Endothelial cell of umbilical vein (primary cell): ENCODE measurements at regions not wholly inside any gene's neighbourhood (a gene's known extent, or its start where the extent isn't known, plus 50 kb on each side); places are given as distances from the start of the nearest gene placed in this dataset.
A peak's percentile ranks its signal among the peaks of the same experiment; 100 is the strongest.

Source experiments
- BruUV-seq: library from RNA; stranded (reverse); fragments of 400-500 nt; replicated peaks from 2 replicates; lab custom pipeline; 2021; lab: Mats Ljungman, UMichigan
- CTCF ChIA-PET: fragments of 300-600, 350-600 bp; sonication (Branson Sonifier 250); formaldehyde crosslinking; loops from one replicate; lab custom pipeline; 2021; ENCODE audit warnings: antibody characterized with exemption, inconsistent platforms; lab: Charles Lee
- POLR2A ChIA-PET: fragments of 300-600, 350-600 bp; sonication (Branson Sonifier 250); formaldehyde crosslinking; loops from one replicate; lab custom pipeline; 2021; ENCODE audit warnings: antibody characterized with exemption, inconsistent platforms; lab: Charles Lee
- DNase-seq: peaks from one replicate; pipeline ENCODE4 v3.0.0-alpha.2; 2011; ENCODE audit warnings: low read depth, low spot score
- FAIRE-seq: peaks from 2 replicates; lab custom pipeline; 2011; peaks lifted over from hg19 to GRCh38; lab: Jason Lieb, UNC
- H2AFZ ChIP-seq: 2 replicates; pipeline ENCODE4 v1.6.0; 2012; ENCODE audit warnings: low read depth, low read length, control low read depth, inconsistent platforms
- H3K27ac ChIP-seq: 2 replicates; pipeline ENCODE4 v1.5.1; 2011; ENCODE audit warnings: low read depth, mild to moderate bottlenecking, control low read depth, low read length, moderate library complexity; ENCODE audit not compliant: insufficient read depth
- H3K27me3 ChIP-seq, 2 experiments: 2 replicates each; pipeline versions ENCODE4 v1.6.0 to v1.6.1; 2011; ENCODE audit warnings: low read length in 2 of 2, mixed read lengths in 1 of 2; ENCODE audit not compliant: control insufficient read depth in 2 of 2, insufficient read depth in 2 of 2
- H3K36me3 ChIP-seq, 2 experiments: 2 replicates in 1 of 2; 3 replicates in 1 of 2; pipeline ENCODE4 v1.5.1; 2011; ENCODE audit warnings: low read length in 2 of 2, mild to moderate bottlenecking in 1 of 2, moderate library complexity in 1 of 2; ENCODE audit not compliant: control insufficient read depth in 2 of 2, insufficient read depth in 2 of 2; ENCODE audit errors: extremely low read depth in 1 of 2
- H3K4me1 ChIP-seq: 3 replicates; pipeline ENCODE4 v1.5.1; 2011; ENCODE audit warnings: mild to moderate bottlenecking, low read length; ENCODE audit not compliant: control insufficient read depth, insufficient read depth; ENCODE audit errors: extremely low read depth
- H3K4me2 ChIP-seq: 2 replicates; pipeline ENCODE4 v1.6.1; 2011; ENCODE audit warnings: low read length, control low read depth, mixed read lengths; ENCODE audit not compliant: insufficient read depth
- H3K4me3 ChIP-seq, 3 experiments: fragments of 200-600 bp in 1 of 3; sonication (generic), shearing (Covaris generic) in 1 of 3; replicated peaks in 1 of 3; 2 replicates each; pipeline ENCODE4 v1.5.1; 2011 to 2016; ENCODE audit warnings: control low read depth in 3 of 3, low read length in 3 of 3, mild to moderate bottlenecking in 2 of 3, inconsistent platforms in 1 of 3, low read depth in 1 of 3, moderate library complexity in 1 of 3; ENCODE audit not compliant: insufficient read depth in 1 of 3
- H3K79me2 ChIP-seq: 2 replicates; pipeline ENCODE4 v1.6.0; 2012; ENCODE audit warnings: low read length, inconsistent platforms; ENCODE audit not compliant: control insufficient read depth, insufficient read depth
- H3K9ac ChIP-seq: replicated peaks from 2 replicates; pipeline ENCODE3; 2011; ENCODE audit warnings: low read length, control low read depth; ENCODE audit not compliant: insufficient read depth; ENCODE audit errors: extremely low read depth
- H3K9me1 ChIP-seq: replicated peaks from 3 replicates; pipeline ENCODE4 v1.6.0; 2011; ENCODE audit warnings: mild to moderate bottlenecking, low read length; ENCODE audit not compliant: control insufficient read depth, insufficient read depth; ENCODE audit errors: extremely low read depth
- H3K9me3 ChIP-seq: replicated peaks from 2 replicates; pipeline ENCODE4 v1.5.1; 2012; ENCODE audit warnings: low read length, inconsistent platforms; ENCODE audit not compliant: control insufficient read depth, insufficient read depth
- H4K20me1 ChIP-seq: replicated peaks from 2 replicates; pipeline ENCODE3; 2011; ENCODE audit warnings: mild to moderate bottlenecking, low read length; ENCODE audit not compliant: control insufficient read depth, insufficient read depth; ENCODE audit errors: extremely low read depth
- CTCF ChIP-seq, 2 donors: IDR thresholded peaks; 1 replicate in 1 of 2; 2 replicates in 1 of 2; pipeline ENCODE4 v1.5.1; 2011; ENCODE audit warnings: low read length in 2 of 2, mild to moderate bottlenecking in 2 of 2, moderate library complexity in 2 of 2, control low read depth in 1 of 2, inconsistent platforms in 1 of 2, low read depth in 1 of 2; ENCODE audit not compliant: insufficient read depth in 1 of 2; ENCODE audit errors: extremely low read depth in 1 of 2
- FOS ChIP-seq: IDR thresholded peaks from 2 replicates; pipeline ENCODE4 v1.6.1; 2011; ENCODE audit warnings: mild to moderate bottlenecking, low read length, moderate library complexity, borderline replicate concordance; ENCODE audit not compliant: insufficient read depth
- dilution Hi-C: fragments of 300-500 bp; cut with MboI; formaldehyde crosslinking; loops from one replicate; pipeline ENCODE4 v1.15.0; 2019; ENCODE audit warnings: low sequenced_read_pairs; ENCODE audit not compliant: extremely low pct_ligation_motif_present
- intact Hi-C: fragments of 100-400 bp; cut with micrococcal nuclease; formaldehyde crosslinking; loops from one replicate; pipeline ENCODE4 v1.10.0; 2022

GRCh38 chr18:30280861-30281470 is 761.6 kb downstream of the DSC3 start:
- intact Hi-C loops = loop anchor here (1.0 to 10.0 kb wide), 4 partner anchors 388 to 1316 kb away; no protein-coding TSS in a partner anchor
- POLR2A ChIA-PET = no interaction called here
- BruUV-seq = no TSS peak

More at GRCh38 chr18:30280861-30281470, 761.6 kb downstream of the DSC3 start:
- CTCF ChIA-PET = interaction anchor here (0.8 to 5.0 kb wide), 18 partner anchors 9 to 1355 kb away, joined by 3 to 100 read pairs (median 4); no protein-coding TSS in a partner anchor
- TF ChIP-seq FOS (no peak), CTCF (IDR thresholded peaks at IDR 0.05; ENCODE audit: extremely low read depth in 1 of 2, insufficient read depth in 1 of 2, low read depth in 1 of 2, low read length in 2 of 2) (peak; percentile 52)
- dilution Hi-C loops = no loop called here
- H3K4me2 ChIP-seq = no peak overlapping the region
- peak; percentile 44 for FAIRE-seq
- H2AFZ ChIP-seq = no peak overlapping the region
- no peaks in the 10 kb centered on the region for H3K27me3 ChIP-seq
- H3K9me3 ChIP-seq = no peaks in the 10 kb centered on the region
- H3K9me1 ChIP-seq = no peaks in the 10 kb centered on the region
- no peaks in the 10 kb centered on the region for H3K4me1 ChIP-seq
- no peak overlapping the region for H3K9ac ChIP-seq
- no peaks in the 10 kb centered on the region for H3K36me3 ChIP-seq
- no peaks in the 10 kb centered on the region for H4K20me1 ChIP-seq
- H3K4me3 ChIP-seq = no peak overlapping the region
- peak; percentile 65 for DNase-seq
- H3K27ac ChIP-seq = no peak overlapping the region
- H3K79me2 ChIP-seq = no peaks in the 10 kb centered on the region
